Cerebellar cortex (tissue), 1 donor: ENCODE measurements at regions not wholly inside any gene's neighbourhood (a gene's known extent, or its start where the extent isn't known, plus 50 kb on each side); places are given as distances from the start of the nearest gene placed in this dataset.

Experiments
- DNase-seq: peaks from one replicate; pipeline ENCODE4 v3.0.0-alpha.2; 2015; ENCODE audit warnings: low spot score

- DNase-seq = no peak
These were observed 410.8 kb upstream of the PDE3A start for GRCh38 chr12:19957308-19958125.

DNA sequence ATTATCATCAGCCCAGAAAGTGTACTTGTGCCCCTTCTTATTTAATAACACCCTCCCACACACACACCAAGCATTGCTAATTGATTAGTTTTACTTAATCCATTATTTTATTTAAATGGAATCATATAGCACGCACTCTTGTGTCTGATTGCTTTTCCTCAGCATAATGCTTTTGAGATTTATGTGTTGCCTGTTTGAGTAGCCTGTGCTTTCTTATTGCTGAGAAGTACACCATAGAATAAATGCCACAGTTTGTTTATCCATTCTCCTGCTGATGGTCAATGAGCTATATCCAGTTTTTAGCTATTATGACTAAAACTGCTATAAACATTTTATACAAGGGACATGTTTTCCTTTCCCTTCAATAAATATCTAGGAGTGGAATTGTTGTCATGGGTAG lies 409.9 kb upstream of the PDE3A start:
- DNase-seq = no peak

DNA sequence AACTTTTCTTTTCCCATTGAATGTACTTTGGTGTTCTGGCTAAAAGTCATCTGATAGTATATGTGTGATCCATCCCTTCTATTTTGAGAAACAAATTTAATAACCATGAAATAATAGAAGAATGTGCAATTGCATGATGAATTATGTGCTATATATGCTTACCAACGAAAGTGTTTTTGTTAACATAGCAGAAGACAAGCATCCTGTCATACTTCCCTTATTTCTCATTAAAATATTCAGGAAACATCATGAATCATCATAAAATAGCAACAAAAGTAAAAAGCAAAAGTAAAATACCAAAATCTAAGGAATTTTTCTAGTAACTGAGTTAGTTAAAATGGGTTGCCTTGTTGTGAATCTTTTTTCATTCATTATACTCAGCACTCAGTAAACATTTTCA lies 409.0 kb upstream of the PDE3A start:
- DNase-seq = no peak

DNA sequence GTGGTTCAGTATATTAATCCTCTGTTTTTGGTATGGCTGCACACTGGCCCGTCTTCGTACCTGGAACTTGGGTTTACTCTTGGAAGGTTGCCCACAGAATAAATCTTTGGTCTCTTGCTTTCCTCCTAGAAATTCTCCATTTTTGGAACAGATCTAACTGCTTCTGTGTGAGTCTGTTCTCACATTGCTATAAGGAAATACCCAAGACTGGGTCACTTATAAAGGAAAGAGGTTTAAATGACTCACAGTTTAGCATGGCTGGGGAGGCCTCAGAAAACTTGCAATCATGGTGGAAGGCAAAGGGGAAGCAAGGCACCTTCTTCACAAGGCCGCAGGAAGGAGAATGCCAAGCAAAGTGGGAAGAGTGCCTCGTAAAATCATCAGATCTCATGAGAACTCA lies 407.8 kb upstream of the PDE3A start:
- DNase-seq = no peak

DNA sequence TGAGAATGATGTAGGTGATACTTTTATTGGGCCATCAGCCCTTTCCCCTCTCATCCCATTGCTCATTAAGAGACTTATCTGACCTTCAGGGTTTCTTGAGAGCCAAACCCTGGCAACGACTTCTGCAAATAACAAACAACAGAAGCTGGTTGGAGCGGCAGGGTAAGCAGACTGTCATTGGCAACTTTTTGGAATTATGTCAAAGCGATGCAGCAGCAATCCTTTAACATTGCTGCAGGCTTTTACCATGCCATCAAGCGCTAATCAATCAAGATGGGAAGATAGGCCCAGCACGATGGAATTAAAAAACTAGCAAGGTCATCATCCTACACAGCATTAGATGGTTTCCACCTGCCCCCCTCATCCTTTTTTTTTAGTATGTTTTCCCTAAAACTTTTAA lies 406.1 kb upstream of the PDE3A start:
- DNase-seq = no peak

GRCh38 chr12:19963972-19964371 lies 404.4 kb upstream of the PDE3A start:
- DNase-seq = no peak

- DNase-seq = no peak
These were observed 403.8 kb upstream of the PDE3A start for GRCh38 chr12:19964549-19964948.

DNA sequence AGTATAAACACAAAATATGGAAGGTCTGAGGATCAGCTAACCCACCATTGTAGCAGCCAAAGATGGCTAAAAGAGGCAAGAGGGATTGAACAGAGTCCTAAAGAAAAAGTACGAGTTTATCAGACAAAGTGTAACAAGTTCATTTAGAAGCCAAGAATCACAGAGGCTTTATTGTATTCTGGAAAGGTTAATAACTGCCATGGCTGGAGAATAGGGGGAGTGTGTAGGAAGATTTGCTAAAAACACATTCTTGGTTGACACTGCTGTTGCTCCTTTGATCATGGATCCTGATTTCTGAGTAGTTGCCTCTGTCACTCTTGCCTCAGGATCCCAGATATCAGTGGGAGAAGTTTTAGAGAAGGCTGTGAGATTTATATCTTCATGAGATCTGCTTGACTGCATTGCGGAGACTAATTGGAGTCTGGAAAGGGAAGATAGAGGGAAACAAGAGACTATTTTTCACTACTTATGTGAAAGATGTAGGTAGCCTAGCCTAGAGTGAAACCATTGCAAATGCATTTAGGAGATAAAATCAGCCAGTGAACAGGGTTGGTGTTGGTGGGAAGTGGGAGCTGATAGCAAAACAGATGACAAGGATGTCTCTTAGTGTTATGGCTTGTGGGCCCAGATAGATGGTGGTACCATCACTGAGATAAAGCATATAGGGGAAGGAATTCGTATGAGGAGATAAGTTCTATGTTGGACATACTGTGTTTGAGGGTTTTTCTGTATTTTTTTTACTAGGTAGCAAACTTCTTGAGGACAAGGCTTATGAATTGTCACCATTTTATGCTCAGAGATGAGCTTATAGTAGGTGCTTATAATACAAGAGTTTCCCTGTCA lies 402.9 kb upstream of the PDE3A start:
- DNase-seq = no peak

GRCh38 chr12:19967001-19967400 lies 401.3 kb upstream of the PDE3A start:
- DNase-seq = no peak

GRCh38 chr12:19967431-19967830 lies 400.9 kb upstream of the PDE3A start:
- DNase-seq = no peak

DNA sequence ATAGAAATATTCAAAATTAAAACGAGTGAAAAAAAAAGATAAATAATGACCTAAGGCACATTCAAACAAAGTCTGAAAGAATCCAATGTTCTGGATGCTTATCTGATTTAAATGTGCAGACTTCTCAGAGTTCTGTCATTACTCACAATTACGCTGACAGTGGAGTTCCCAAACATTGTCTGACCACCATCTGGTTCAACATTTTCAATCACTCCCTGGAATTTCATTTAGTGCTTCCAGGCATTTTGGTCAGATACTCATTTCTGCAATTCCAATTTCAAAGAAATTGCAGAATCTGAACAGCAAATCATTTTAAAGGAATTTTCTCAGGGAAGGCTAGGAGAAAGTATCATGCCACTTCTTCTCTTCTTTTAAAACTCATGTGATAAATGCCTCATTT lies 398.2 kb upstream of the PDE3A start:
- no peak for DNase-seq

DNA sequence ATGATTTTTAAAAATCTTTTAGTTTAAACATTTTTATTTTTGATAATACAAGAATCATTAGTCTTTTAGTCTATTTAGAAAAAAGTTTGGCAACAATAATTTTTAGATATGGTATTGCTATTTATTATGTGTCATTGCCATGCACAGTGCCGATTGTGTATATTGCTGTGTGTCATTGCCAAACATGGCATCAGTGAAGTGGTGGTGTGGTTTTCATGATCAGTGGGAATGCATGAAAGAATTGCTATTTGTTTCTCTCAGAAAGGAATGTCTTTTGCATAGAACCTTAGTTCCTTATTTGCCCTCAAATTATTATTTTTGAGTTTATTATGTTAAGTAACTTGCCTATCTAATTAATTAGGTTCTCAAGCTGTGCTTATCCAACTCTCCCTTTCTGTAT lies 397.5 kb upstream of the PDE3A start:
- no peak for DNase-seq

- no peak for DNase-seq
These were observed 396.7 kb upstream of the PDE3A start for GRCh38 chr12:19971361-19972280.

GRCh38 chr12:19972325-19973288 lies 395.7 kb upstream of the PDE3A start:
- DNase-seq = no peak

GRCh38 chr12:19978193-19978592 lies 390.1 kb upstream of the PDE3A start:
- no peak for DNase-seq

DNA sequence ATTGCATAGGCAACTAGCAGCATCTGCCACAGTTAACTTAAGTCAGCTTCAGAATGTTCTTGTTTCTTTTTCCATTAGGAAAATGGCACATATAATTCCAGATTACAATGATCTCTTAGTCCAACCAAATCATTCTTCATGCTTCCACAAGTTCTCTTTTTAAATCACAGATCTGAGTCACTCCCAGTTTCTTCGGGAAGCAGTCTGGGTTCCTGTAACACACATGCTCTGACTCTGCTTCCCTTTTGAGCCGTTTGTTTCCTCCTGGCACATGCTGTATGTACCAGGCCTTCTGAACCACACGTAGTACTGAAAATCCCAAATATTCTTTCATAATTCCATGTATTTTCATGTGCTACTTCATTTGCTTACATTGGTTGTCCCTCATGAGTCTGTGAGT lies 388.8 kb upstream of the PDE3A start:
- no peak for DNase-seq

DNA sequence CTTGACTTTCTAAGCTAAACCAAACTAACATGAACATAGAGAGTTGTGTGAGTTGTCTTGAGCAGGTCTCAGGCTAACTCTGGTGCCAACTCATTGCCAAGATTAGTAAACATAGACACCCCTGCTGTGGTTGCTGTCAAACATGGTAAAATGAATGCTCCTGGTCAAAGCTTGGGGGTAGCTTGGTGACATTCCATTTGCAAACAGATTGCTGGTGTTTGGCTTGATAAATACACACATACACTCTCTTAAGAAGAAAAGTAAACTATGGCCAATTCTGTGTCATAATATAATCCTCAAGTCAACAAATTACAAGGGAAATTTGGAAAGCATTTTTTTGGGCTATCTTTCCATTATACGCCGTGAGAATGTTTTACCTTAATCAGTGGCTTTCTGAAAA lies 386.4 kb upstream of the PDE3A start:
- no peak for DNase-seq

DNA sequence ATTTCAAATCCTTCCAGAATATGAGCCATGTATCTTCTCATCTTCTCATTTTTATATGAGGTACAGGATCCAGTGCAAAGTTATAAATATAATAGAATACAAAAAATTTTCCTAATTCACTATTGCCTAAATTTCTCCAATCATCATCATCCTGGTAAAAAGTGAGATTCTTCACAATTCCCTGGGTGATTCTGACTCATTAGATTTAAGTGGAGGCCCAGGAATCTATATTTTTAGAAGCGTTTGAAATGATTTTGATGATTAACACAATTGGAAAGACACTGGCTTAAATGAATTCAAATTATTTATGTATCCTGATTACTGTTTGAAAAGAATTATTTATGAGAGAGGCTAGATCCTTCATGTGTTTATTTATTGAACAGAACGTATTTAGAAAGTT lies 380.3 kb upstream of the PDE3A start:
- DNase-seq = no peak

- no peak for DNase-seq
These were observed 379.9 kb upstream of the PDE3A start for GRCh38 chr12:19988459-19988873.

DNA sequence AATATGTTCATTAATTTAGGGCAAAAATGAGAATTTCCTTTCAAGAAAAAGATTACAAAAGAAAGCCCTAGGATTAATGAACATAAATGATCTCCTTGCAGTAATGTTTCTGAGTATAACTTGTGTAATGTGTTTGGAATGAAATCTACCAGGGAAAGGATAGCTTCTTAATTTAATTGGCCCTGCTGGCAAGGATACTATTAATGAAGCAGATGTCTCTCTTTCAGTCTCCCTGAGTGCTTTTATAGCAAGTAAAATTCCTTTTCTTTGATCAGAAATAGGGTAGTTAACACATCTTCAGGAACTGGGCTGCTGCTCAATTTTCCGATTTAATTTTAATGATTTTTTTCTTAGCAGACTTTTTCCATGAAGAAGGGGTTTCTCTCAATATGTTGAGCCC lies 379.4 kb upstream of the PDE3A start:
- no peak for DNase-seq

DNA sequence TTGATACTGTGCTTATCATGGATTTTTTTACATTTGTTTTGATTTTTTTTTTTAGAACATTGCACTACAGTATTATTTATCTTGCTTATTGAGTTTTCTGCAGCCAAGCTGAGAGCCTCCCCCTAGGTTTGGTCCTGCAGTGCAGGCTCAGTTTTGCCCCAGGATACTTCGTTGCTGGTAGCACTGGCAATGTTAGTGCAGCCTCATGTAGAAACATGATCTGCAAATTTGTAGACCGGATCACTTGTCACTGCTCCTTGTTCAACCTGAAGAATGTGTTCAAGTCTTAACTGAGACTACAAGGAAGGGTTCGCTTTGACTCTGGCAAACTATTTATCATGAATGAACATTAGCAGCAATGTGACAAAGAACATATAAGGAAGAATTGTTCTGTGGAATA lies 377.2 kb upstream of the PDE3A start:
- no peak for DNase-seq
